Kidney epithelial cell (primary cell): ENCODE measurements at regions not wholly inside any gene's neighbourhood (a gene's known extent, or its start where the extent isn't known, plus 50 kb on each side); places are given as distances from the start of the nearest gene placed in this dataset.

Source experiments
- DNase-seq: peaks from one replicate; pipeline ENCODE4 v3.0.0-alpha.2; 2010; ENCODE audit warnings: low read depth
- H3K27me3 ChIP-seq: 2 replicates; pipeline ENCODE4 v1.6.0; 2011; ENCODE audit warnings: low read length; ENCODE audit not compliant: control insufficient read depth, insufficient read depth
- H3K36me3 ChIP-seq: 2 replicates; pipeline ENCODE4 v1.5.1; 2011; ENCODE audit warnings: low read length; ENCODE audit not compliant: control insufficient read depth, insufficient read depth
- H3K4me3 ChIP-seq: 2 replicates; pipeline ENCODE4 v1.5.1; 2011; ENCODE audit warnings: low read depth, mild to moderate bottlenecking, control low read depth, low read length
- TF ChIP-seq, protein P1 (sequence below): IDR thresholded peaks from 2 replicates; pipeline ENCODE4 v1.5.1; 2011; ENCODE audit warnings: mild to moderate bottlenecking, moderate library complexity, low read length, control low read depth, inconsistent platforms; ENCODE audit not compliant: insufficient read depth, poor library complexity, severe bottlenecking

DNA sequence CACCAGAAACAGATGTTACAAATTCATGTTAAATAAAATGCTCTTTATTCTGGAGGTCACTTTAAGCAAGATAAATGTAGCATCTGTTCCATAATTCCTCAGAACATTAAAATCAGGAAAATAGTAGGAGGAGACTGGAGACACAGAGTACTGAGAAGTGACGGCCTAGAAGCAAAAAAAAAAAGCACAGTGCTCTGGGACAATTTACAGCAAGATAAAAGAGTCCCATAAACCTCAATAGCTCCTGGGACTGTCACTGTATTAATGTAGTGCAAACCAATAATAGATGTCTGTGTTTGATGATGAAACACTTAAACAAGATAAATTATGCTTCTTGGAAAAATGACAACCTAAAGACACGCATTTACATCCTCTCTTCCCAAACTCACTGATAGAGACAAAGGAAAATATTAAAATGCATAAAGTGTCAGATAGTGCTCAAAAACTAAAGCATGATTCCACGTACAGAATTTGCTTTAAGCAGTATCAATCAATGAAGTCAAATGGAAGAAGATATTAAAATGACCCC lies 338.8 kb upstream of the REG3G start:
- TF ChIP-seq, protein P1, sequence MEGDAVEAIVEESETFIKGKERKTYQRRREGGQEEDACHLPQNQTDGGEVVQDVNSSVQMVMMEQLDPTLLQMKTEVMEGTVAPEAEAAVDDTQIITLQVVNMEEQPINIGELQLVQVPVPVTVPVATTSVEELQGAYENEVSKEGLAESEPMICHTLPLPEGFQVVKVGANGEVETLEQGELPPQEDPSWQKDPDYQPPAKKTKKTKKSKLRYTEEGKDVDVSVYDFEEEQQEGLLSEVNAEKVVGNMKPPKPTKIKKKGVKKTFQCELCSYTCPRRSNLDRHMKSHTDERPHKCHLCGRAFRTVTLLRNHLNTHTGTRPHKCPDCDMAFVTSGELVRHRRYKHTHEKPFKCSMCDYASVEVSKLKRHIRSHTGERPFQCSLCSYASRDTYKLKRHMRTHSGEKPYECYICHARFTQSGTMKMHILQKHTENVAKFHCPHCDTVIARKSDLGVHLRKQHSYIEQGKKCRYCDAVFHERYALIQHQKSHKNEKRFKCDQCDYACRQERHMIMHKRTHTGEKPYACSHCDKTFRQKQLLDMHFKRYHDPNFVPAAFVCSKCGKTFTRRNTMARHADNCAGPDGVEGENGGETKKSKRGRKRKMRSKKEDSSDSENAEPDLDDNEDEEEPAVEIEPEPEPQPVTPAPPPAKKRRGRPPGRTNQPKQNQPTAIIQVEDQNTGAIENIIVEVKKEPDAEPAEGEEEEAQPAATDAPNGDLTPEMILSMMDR, result no peak
- Histone ChIP-seq H3K4me3 (no peak overlapping the region), H3K36me3 (no peaks in the 10 kb centered on the region), H3K27me3 (no peaks in the 10 kb centered on the region)
- DNase-seq, result no peak

DNA sequence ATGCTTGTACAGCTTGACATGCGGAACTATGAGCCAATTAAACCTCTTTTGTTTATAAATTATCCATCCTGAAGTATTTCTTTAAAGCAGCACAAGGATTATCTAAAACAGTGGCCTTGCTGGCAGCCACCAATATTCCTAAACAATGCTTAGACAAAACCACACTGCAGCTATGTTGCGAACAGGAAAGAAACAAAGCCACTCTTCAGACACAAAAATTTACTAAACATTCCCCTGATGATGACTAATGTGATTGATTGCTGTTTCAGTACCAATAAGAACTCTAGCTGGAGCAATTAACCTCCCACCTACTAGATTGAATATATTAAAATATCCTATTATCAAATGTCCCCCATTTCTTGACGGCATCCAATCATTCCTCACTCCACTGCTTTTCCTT lies 325.8 kb upstream of the REG3G start:
- Histone ChIP-seq H3K36me3 (no peaks in the 10 kb centered on the region), H3K27me3 (no peaks in the 10 kb centered on the region), H3K4me3 (no peak overlapping the region)
- no peak for DNase-seq
- TF ChIP-seq, protein P1, result no peak

DNA sequence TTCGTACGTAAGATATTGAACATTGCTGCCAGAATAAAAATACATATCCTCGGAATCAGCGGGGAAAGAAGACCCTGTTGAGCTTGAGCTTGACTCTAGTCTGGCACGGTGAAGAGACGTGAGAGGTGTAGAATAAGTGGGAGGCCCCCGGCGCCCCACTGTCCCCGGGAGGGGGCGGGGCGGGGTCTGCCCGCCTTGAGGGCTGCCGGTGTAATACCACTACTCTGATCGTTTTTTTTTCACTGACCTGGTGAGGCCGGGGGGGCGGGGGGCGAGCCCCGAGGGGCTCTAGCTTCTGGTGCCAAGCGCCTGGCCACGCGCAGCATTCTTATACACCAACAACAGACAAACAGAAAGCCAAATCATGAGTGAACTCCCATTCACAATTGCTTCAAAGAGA lies 324.0 kb upstream of the REG3G start:
- Histone ChIP-seq H3K4me3 (no peak overlapping the region), H3K27me3 (no peaks in the 10 kb centered on the region), H3K36me3 (no peaks in the 10 kb centered on the region)
- TF ChIP-seq, protein P1, result no peak
- no peak for DNase-seq

DNA sequence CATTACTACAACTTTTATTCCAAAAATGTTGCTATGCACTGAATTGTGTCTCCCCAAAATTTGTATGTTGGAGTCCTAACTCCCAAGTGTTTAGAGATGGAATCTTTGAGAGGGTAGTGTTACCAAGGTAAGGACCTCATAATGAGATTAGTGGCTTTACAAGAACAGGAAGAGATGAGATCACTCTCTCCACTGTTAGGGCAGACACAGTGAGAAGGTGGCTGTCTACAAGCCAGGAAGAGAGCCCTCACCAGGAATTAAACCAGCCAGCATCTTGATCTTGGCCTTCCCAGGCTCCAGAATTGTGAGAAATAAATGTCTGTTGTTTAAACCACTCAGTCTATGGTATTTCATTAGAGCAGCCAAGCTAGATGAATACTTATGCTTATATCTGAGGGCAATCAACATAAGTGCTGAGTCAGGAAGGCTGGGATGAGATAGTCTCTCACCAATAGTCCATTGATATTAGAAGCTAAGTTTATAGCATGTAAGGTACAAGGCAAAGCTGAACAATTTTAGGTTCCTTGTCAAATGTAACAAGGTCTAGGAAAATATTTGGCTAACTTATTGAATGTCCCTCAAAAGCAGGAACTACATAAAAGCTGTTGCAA lies 317.6 kb upstream of the REG3G start:
- Histone ChIP-seq H3K36me3 (no peaks in the 10 kb centered on the region), H3K4me3 (no peak overlapping the region), H3K27me3 (no peaks in the 10 kb centered on the region)
- TF ChIP-seq, protein P1, result no peak
- DNase-seq, result no peak

DNA sequence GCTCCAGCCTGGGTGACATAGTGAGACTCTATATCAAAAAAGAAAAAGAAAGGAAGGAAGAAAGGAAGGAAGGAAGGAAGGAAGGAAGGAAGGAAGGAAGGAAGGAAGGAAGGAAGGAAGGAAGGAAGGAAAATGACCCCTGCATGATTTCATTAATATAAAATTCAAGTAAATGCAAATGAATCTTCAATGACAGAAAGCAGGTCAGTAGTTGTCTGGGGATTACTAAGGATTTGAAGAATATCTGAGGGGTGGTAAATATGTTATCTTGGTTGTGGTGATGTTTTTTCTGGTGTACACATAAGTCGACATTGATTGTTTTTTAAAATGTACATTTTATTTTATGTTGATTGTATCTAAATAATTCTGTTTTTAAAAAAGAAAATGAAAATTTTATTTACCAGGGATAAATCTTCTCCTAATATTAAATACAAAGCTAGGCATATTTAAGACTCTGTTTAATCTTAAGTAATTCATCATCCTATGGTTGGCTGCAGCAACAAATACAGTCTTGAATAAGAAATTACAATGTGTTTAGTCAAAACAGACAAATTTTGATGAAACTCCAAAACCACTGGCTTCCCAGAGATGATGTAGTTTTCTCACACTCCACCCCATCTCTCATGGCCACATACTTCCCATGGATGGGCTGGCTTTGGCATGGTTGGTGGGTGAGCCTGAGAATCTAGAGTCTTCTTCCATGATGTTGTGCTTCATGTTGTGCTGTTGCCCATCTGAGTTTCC lies 314.7 kb upstream of the REG3G start:
- Histone ChIP-seq H3K4me3 (no peak overlapping the region), H3K36me3 (no peaks in the 10 kb centered on the region), H3K27me3 (no peaks in the 10 kb centered on the region)
- DNase-seq, result no peak
- TF ChIP-seq, protein P1, result no peak
